Lower leg skin (tissue), 3 donors: ENCODE measurements at regions not wholly inside any gene's neighbourhood (a gene's known extent, or its start where the extent isn't known, plus 50 kb on each side); places are given as distances from the start of the nearest gene placed in this dataset.

ENCODE experiments used
- CTCF ChIP-seq, 3 donors: fragments of 450-650 bp; IDR thresholded peaks; one replicate each; pipeline ENCODE4 v1.5.1; 2016; ENCODE audit warnings: antibody characterized with exemption in 3 of 3, mild to moderate bottlenecking in 3 of 3, moderate library complexity in 2 of 3
- POLR2A ChIP-seq, 2 donors: fragments of 450-650 bp; IDR thresholded peaks; one replicate each; pipeline ENCODE4 v1.6.1; 2016 to 2017; ENCODE audit warnings: antibody characterized with exemption in 2 of 2, mild to moderate bottlenecking in 1 of 2, moderate library complexity in 1 of 2

- no peak for TF ChIP-seq CTCF (IDR thresholded peaks at IDR 0.05)
- TF ChIP-seq POLR2A (IDR thresholded peaks at IDR 0.05): no peak
These were observed 79.9 kb upstream of the SYT10 start for GRCh38 chr12:33519566-33519965.
